GM21381 (cell line): ENCODE measurements at regions not wholly inside any gene's neighbourhood (a gene's known extent, or its start where the extent isn't known, plus 50 kb on each side); places are given as distances from the start of the nearest gene placed in this dataset.
"Not testable (repeated sequence)": the region's sequence is repeated elsewhere in the genome, so short reads cannot be mapped to it uniquely, and the experiment has no call there.

Experiments used
- ATAC-seq: cut with Tn5 transposase; IDR thresholded peaks from one replicate; pipeline ENCODE4 v1.9.1; 2021; ENCODE audit warnings: mild to moderate bottlenecking, moderate library complexity; ENCODE audit not compliant: unreplicated experiment

GRCh38 chr10:117458571-117458970 lies 83.3 kb upstream of the PDZD8 start:
- no peak for ATAC-seq

GRCh38 chr10:117457932-117458331 lies 82.7 kb upstream of the PDZD8 start:
- no peak for ATAC-seq

GRCh38 chr10:117457071-117457810 lies 82.0 kb upstream of the PDZD8 start:
- no peak for ATAC-seq

- no peak for ATAC-seq
Measured at GRCh38 chr10:117455346-117455745, 80.1 kb upstream of the PDZD8 start.

DNA sequence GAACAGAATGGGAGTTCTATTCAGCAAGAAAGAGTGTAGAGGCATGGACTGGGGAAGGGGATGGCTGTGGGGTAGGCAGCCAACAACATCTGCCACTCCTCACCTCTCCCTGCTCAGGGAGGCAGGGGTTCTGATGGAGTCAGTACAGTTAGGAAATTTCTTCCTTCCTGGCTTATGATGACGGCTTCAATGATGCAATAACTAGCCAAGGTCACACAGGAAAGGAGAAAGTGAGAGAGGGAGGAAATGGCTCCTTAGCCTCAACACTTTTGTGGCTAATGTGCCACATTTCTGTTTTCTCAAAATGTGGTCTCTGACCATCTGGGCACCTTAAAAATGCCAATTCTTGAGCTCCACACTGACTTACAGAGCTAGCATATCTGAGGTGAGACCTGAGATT lies 79.3 kb upstream of the PDZD8 start:
- no peak for ATAC-seq

GRCh38 chr10:117453484-117453883 lies 78.2 kb upstream of the PDZD8 start:
- not testable (repeated sequence) for ATAC-seq

GRCh38 chr10:117450940-117451339 lies 75.7 kb upstream of the PDZD8 start:
- ATAC-seq = no peak

DNA sequence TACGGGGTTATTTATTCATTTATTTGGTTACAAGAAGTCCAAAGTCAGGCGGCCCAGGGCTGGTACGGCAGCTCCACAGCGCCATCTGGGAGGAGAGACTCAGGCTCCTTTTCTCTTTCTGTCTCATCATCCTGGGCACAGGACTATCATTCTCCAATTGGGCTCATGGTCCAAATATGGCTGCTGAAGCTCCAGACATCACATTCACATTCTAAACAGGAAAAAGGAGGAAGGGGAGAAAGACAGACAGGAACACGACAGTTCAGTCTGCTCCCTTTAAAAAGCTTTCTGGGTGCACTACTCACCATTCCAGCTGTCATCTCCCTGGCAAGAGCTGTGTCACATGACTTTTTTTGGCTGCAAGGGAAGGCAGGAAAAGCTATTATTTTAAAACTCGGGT lies 74.4 kb upstream of the PDZD8 start:
- no peak for ATAC-seq

DNA sequence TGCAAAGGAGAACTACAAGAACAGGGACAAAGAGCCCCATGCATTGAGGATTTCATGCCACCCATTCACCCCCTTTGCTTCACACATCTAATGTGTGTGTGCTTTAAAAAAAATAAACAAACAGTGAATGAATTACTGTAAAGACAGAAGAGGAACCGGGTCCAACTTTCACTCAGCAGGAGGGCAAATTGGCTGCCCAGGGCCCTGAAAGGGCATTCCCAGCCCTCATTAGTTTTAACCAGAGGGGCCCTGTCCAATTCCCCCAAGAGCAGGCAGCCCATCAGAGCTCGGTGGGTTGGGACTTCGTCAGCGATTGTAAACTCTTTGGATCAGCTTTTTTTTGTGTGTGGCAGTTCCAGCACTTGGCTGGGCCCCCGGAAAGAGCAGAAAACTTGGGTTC lies 73.6 kb upstream of the PDZD8 start:
- no peak for ATAC-seq

DNA sequence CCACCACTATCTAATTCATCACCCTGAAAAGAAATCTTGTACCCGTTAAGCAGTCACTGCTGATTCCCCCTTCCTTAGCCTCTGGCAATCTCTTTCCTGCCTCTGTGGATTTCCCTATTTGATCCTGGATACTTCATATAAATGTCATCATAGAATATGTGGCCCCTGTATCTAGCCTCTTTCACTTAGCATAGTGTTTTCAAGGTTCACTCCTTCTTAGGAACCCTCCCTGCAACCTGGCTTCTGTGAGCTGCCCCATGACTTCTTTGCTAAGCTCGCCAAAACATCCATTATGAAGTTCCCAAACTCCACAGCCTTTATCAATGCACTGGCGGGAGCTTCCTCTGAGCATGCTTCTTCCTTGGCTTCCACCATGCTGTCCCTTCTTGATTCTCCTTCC lies 70.8 kb upstream of the PDZD8 start:
- no peak for ATAC-seq

DNA sequence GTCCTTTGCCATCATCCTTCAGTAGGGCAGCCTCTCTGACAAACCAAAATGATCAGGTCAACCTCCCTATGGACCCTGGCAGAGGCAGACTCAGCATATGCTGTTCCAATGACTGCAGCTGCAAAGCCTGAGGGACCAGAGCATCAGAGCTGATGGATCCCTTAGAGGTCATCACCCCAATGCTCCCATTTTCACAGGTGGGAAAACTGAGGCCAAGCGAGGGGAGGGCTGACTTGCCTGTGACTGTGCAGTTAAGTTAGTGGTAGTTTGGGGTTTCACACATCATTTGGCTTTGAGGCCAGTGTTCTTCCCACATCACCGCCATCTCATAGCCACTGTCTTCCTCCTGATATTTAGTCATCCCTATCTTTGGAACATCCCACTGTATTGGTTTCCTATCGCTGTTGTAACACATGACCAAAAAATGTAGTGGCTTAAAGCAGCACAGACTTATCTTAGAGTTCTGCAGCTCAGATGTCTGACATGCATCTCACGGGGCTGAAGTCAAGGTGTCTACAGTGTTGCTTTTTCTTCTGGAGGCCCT lies 69.3 kb upstream of the PDZD8 start:
- no peak for ATAC-seq

- no peak for ATAC-seq
Measured at GRCh38 chr10:117443686-117444041, 68.4 kb upstream of the PDZD8 start.

GRCh38 chr10:117442944-117443685 lies 67.9 kb upstream of the PDZD8 start:
- peak; percentile 77 for ATAC-seq

- no peak for ATAC-seq
Measured at GRCh38 chr10:117442521-117442920, 67.3 kb upstream of the PDZD8 start.

GRCh38 chr10:117441812-117442443 lies 66.7 kb upstream of the PDZD8 start:
- ATAC-seq = no peak

DNA sequence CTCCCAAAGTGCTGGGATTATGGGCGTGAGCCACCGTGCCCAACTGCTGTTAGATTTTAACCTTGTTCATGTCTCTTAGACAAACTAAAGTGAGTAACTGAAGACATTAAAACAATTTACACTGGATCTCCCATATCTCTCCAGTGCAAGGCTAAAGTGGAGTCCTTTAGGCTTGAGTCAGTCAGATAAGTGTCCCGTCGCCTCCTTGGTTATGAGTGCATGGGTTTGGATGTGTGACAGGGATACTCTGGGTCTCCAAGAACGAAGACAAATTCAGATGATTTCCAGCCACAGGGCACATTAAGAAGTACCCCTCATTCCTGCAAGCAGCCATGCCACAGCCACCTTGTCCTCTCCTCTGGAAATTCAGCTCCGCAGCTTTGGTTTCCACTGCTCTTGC lies 66.1 kb upstream of the PDZD8 start:
- ATAC-seq = no peak

- ATAC-seq = no peak
Measured at GRCh38 chr10:117439243-117439912, 64.1 kb upstream of the PDZD8 start.

GRCh38 chr10:117432866-117433265 lies 57.6 kb upstream of the PDZD8 start:
- ATAC-seq = no peak

DNA sequence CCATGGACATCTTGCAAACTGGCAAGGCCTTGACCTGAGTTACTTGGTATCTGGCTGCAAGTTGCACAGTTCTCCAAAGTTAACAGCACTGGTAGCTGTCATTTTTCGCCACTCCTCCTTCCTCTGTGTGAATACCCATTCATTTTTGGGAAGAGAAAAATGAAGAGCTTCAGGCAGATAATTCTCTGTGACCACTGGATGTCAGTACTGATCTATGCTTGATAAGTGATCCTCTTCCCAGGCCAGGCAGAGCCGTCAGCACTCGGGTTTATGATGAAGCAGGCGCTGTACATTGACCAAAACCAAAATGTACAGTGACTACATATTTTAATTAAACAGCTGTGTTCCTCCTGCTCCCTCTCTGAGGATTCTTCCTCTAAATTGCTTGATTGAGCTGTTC lies 55.9 kb upstream of the PDZD8 start:
- ATAC-seq = no peak

GRCh38 chr10:117430535-117430934 lies 55.3 kb upstream of the PDZD8 start:
- not testable (repeated sequence) for ATAC-seq

DNA sequence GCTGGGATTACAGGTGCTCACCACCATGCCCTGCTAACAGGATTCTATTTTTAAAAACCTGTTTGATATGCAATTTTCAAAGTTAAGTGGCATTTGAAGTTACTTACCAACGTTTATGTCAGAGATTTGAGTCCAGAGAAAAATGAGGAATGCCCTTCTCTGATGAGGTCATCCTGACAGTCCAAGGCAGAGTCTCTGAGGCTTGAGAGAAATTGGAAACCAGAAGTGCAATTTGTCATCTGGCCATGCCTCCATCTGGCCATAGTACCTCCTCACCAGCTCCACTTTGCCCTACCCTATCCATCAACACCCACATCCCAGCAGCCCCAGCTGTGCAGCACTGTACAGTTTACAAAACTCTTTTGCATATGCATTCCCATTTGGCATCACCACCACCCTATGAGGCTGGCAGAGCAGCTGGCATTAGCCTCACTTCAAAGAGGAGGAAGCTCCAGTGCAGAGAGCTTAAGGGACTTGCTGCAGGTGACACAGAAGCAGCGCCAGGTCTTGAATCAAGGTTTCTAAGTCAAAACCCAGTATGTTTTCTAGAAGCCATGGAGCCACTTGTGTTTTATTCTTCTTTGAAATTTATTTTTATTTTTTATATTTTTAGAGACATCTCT lies 54.5 kb upstream of the PDZD8 start:
- no peak for ATAC-seq
